GM12873 (cell line): ENCODE measurements at regions not wholly inside any gene's neighbourhood (a gene's known extent, or its start where the extent isn't known, plus 50 kb on each side); places are given as distances from the start of the nearest gene placed in this dataset.

Experiments used
- TF ChIP-seq, protein P1 (sequence below): IDR thresholded peaks from 2 replicates; pipeline ENCODE4 v1.5.1; 2012; ENCODE audit warnings: low read depth, mild to moderate bottlenecking, moderate library complexity, low read length, control low read depth; ENCODE audit not compliant: insufficient read depth; ENCODE audit errors: missing control alignments

DNA sequence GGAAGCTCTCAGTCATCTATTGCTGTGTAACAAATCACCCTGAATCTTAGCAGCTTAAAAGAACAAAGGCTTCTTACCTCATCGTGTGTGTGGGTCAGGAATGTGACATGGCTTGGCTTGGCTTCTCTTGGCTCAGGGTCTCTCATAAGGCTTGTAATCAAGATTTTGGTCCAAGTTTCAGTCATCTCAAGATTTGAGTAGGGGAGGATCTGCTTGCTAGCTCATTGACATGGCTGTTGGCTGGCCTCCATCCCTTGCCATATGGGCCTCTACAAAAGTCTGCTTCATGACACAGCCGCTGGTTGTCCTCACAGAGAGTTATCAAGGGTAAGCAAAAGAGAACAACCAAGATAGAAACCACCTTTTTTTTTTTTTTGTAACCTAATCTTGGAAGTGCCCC is 207.7 kb downstream of the PTPRC start:
- TF ChIP-seq, protein P1, sequence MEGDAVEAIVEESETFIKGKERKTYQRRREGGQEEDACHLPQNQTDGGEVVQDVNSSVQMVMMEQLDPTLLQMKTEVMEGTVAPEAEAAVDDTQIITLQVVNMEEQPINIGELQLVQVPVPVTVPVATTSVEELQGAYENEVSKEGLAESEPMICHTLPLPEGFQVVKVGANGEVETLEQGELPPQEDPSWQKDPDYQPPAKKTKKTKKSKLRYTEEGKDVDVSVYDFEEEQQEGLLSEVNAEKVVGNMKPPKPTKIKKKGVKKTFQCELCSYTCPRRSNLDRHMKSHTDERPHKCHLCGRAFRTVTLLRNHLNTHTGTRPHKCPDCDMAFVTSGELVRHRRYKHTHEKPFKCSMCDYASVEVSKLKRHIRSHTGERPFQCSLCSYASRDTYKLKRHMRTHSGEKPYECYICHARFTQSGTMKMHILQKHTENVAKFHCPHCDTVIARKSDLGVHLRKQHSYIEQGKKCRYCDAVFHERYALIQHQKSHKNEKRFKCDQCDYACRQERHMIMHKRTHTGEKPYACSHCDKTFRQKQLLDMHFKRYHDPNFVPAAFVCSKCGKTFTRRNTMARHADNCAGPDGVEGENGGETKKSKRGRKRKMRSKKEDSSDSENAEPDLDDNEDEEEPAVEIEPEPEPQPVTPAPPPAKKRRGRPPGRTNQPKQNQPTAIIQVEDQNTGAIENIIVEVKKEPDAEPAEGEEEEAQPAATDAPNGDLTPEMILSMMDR, result no peak

DNA sequence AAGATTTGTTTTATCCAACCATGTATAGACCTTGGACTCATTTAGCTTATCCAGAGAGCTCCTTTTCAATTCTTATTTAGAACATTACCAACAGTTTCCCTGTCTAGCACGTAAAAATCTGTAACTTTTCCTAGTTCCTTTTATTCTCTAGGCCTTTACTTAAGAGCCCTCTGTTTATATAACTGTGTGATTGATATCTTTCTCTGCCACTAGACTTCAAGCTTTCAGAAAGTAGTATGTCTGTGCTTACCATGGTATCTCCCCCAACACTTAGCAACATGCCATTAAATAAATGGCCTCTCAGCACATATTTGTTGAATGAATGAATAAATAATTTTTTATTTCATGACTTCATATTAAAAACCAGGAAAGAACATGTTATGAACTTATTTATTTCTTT is 209.4 kb downstream of the PTPRC start:
- TF ChIP-seq, protein P1, result no peak

- TF ChIP-seq, protein P1, result no peak
These were observed 209.8 kb downstream of the PTPRC start for GRCh38 chr1:198848649-198849048.

DNA sequence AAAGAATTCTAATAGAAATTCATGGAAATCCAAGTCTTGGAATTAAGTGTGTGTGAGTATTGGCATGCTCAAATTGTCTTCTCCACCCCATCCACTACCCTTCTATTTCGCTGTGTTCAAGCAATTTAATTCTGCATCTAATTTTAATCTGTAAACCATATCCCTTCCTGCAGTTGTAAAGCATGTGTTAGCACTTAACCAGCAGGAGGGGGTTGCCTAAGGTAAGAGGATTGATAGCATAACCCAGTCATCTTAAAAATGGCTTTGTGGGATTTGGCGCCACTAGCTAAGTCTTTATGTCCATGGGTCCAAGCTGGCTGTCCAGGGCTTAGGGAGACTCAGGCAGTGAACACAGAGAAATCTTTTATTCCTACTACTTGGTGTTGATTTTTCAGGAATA is 210.3 kb downstream of the PTPRC start:
- TF ChIP-seq, protein P1, result no peak

DNA sequence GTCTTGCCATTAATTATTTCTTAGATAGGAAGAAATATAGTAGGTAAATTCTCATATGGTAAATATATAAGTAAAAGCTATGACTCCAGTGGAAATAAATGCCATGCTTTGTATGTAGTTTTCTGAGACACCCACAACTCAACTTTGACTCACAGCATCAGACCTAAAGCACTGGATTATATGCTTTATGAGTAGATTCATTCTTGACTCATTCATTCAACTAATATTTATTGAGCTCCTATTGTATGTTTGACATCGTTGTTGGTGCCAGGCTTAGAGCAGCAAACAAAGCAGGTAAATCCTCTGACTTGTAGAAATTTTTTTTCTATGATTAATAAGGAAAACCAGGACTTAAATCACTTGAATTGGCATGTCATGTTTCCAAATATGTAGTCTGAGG is 211.4 kb downstream of the PTPRC start:
- TF ChIP-seq, protein P1, result no peak

- TF ChIP-seq, protein P1, result no peak
These were observed 217.8 kb downstream of the PTPRC start for GRCh38 chr1:198856601-198857000.

DNA sequence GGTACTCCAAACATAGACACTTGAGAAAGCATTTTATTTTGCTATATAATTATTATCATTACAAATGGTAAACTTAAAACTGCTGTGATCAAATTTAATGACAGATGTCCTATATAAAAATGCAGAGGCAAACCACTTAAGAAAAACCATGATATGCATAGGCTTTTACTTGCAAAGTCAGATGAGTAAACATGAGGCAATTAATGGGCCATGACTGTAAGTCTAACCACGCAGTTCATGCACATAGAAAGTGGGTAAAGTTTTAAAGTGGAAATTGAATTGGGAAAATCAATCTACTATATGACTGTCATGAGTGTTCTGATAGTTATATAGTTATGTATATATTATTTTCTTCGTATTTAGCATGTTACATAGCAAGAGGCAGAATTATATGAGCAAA is 219.2 kb downstream of the PTPRC start:
- TF ChIP-seq, protein P1, result no peak

DNA sequence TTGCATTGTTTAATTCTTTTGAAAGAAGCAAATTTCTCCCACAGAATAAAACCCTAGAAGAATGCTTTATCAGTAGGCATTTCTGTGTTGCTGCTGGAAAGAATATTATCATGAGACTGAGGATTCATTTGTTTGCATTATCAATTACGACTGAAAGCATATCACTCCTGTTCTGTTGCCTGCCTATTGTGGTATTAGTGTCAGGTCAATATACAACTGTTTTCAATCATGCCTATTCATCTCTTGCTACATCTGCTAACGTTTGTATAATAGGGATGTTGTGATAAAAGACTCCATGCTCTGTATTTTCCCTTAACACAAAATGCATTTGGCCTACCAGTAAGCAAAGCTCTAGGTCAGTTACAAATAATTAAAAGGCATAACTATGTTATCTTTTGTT is 221.5 kb downstream of the PTPRC start:
- TF ChIP-seq, protein P1, result no peak
